ENCODE measurements at regions not wholly inside any gene's neighbourhood (a gene's known extent, or its start where the extent isn't known, plus 50 kb on each side); places are given as distances from the start of the nearest gene placed in this dataset.

GRCh38 chr12:107478881-107479280 lies 206.7 kb upstream of the PWP1 start:
- H3K79me2 ChIP-seq (ENCODE audit: insufficient read depth, low read depth, low read length): no peaks in the 10 kb centered on the region
- TF ChIP-seq EZH2phosphoT487 (IDR thresholded peaks at IDR 0.05; ENCODE audit: borderline replicate concordance, low read depth, low read length): no peak
- TF ChIP-seq, protein P1, sequence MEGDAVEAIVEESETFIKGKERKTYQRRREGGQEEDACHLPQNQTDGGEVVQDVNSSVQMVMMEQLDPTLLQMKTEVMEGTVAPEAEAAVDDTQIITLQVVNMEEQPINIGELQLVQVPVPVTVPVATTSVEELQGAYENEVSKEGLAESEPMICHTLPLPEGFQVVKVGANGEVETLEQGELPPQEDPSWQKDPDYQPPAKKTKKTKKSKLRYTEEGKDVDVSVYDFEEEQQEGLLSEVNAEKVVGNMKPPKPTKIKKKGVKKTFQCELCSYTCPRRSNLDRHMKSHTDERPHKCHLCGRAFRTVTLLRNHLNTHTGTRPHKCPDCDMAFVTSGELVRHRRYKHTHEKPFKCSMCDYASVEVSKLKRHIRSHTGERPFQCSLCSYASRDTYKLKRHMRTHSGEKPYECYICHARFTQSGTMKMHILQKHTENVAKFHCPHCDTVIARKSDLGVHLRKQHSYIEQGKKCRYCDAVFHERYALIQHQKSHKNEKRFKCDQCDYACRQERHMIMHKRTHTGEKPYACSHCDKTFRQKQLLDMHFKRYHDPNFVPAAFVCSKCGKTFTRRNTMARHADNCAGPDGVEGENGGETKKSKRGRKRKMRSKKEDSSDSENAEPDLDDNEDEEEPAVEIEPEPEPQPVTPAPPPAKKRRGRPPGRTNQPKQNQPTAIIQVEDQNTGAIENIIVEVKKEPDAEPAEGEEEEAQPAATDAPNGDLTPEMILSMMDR (conservative IDR thresholded peaks at IDR 0.05; ENCODE audit: low read length): no peak

DNA sequence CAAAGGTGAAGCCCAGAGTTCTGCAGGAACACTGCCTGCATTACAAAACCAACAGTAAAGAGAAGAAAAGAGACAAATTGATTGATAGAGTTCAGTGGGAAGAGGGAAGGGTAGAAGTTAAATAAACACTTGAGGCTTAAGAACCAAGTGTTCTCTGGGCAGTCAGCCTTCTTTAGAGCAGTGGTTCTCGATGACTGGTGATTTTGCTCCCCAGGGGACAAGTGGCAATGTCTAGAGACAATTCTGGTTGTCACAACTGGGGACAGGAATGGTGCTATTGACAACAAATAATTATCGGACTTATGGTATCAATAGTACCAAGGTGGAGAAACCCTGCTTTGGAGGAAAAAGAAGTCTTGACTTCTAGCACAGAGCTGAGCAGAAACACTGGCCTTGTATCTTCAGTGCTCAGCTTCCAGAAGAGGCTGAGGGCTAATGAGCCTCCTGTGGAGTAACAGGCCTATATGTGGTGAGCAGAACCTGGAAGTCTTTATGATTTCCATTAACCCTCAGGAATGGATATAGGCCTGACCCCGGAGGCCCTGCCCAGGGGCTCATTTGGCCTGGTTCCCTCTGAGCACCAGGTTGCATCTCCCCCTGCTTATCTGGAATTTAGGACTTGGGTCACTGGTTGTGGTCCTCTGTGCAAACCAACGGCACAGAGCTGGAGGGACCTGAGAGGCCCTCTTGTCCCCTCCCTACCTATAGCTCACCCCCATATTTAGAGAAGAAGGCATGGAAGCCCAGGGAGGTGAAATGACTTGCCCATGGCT lies 204.6 kb upstream of the PWP1 start:
- no peak for TF ChIP-seq EZH2phosphoT487 (IDR thresholded peaks at IDR 0.05; ENCODE audit: borderline replicate concordance, low read depth, low read length)
- TF ChIP-seq, protein P1 (conservative IDR thresholded peaks at IDR 0.05; ENCODE audit: low read length): no peak
- CTCF ChIA-PET (ENCODE audit: unreplicated experiment): no interaction called here
- no peaks in the 10 kb centered on the region for H3K9me2 ChIP-seq (ENCODE audit: insufficient read depth, low read length)
- H3K27ac ChIP-seq (ENCODE audit: low read depth, low read length, poor library complexity, severe bottlenecking): no peak overlapping the region
- DNase-seq (ENCODE audit: low spot score): no peak
- intact Hi-C loops (cut with micrococcal nuclease; ENCODE audit: unreplicated experiment): no loop called here
- no peak overlapping the region for H3K4me2 ChIP-seq (ENCODE audit: low read length)
- no peak overlapping the region for H2AFZ ChIP-seq (ENCODE audit: low read length)
- H3K4me3 ChIP-seq (ENCODE audit: low read depth, low read length, poor library complexity, severe bottlenecking): no peak overlapping the region
- POLR2A ChIA-PET: no interaction called here
- H3K79me2 ChIP-seq (ENCODE audit: insufficient read depth, low read depth, low read length): no peaks in the 10 kb centered on the region
- H3K4me1 ChIP-seq (ENCODE audit: insufficient read depth, low read length, poor library complexity, severe bottlenecking): peaks cover 10% of the 10 kb centered on the region
- H3K36me3 ChIP-seq (ENCODE audit: insufficient read depth, low read length): no peaks in the 10 kb centered on the region
- no TSS peak for BruUV-seq (replicated peaks)
- H3K9me3 ChIP-seq (ENCODE audit: low read length): no peaks in the 10 kb centered on the region
- no peaks in the 10 kb centered on the region for H4K20me1 ChIP-seq (ENCODE audit: insufficient read depth, low read length)

More at GRCh38 chr12:107478881-107479280, 206.7 kb upstream of the PWP1 start:
- Histone ChIP-seq H3K4me3 (ENCODE audit: low read depth, low read length, poor library complexity, severe bottlenecking) (no peak overlapping the region), H3K4me1 (ENCODE audit: insufficient read depth, low read length, poor library complexity, severe bottlenecking) (peaks cover 31% of the 10 kb centered on the region), H3K9me3 (ENCODE audit: low read length) (no peaks in the 10 kb centered on the region), H2AFZ (ENCODE audit: low read length) (no peak overlapping the region), H4K20me1 (ENCODE audit: insufficient read depth, low read length) (no peaks in the 10 kb centered on the region), H3K4me2 (ENCODE audit: low read length) (no peak overlapping the region), H3K27ac (ENCODE audit: low read depth, low read length, poor library complexity, severe bottlenecking) (no peak overlapping the region), H3K9me2 (ENCODE audit: insufficient read depth, low read length) (no peaks in the 10 kb centered on the region), H3K36me3 (ENCODE audit: insufficient read depth, low read length) (no peaks in the 10 kb centered on the region)
- POLR2A ChIA-PET: interaction anchor here (0.9 kb wide), 1 partner anchor 14 kb away, joined by 7 read pairs; no protein-coding TSS in a partner anchor
- intact Hi-C loops (cut with micrococcal nuclease; ENCODE audit: unreplicated experiment): no loop called here
- CTCF ChIA-PET (ENCODE audit: unreplicated experiment): no interaction called here
- no peak for DNase-seq (ENCODE audit: low spot score)
- BruUV-seq (replicated peaks): no TSS peak

GRCh38 chr12:107484230-107484629 lies 201.4 kb upstream of the PWP1 start:
- H3K9me2 ChIP-seq (ENCODE audit: insufficient read depth, low read length): no peaks in the 10 kb centered on the region
- intact Hi-C loops (cut with micrococcal nuclease; ENCODE audit: unreplicated experiment): no loop called here
- H3K79me2 ChIP-seq (ENCODE audit: insufficient read depth, low read depth, low read length): no peaks in the 10 kb centered on the region
- no peak overlapping the region for H2AFZ ChIP-seq (ENCODE audit: low read length)
- ChIA-PET CTCF (ENCODE audit: unreplicated experiment) (no interaction called here), POLR2A (no interaction called here)
- no peaks in the 10 kb centered on the region for H3K9me3 ChIP-seq (ENCODE audit: low read length)
- no peaks in the 10 kb centered on the region for H4K20me1 ChIP-seq (ENCODE audit: insufficient read depth, low read length)
- H3K36me3 ChIP-seq (ENCODE audit: insufficient read depth, low read length): no peaks in the 10 kb centered on the region
- no peak for DNase-seq (ENCODE audit: low spot score)
- H3K4me1 ChIP-seq (ENCODE audit: insufficient read depth, low read length, poor library complexity, severe bottlenecking): peaks cover 30% of the 10 kb centered on the region
- H3K27ac ChIP-seq (ENCODE audit: low read depth, low read length, poor library complexity, severe bottlenecking): no peak overlapping the region
- BruUV-seq (replicated peaks): no TSS peak
- TF ChIP-seq, protein P1 (conservative IDR thresholded peaks at IDR 0.05; ENCODE audit: low read length): no peak
- TF ChIP-seq EZH2phosphoT487 (IDR thresholded peaks at IDR 0.05; ENCODE audit: borderline replicate concordance, low read depth, low read length): no peak
- no peak overlapping the region for H3K4me2 ChIP-seq (ENCODE audit: low read length)
- no peak overlapping the region for H3K4me3 ChIP-seq (ENCODE audit: low read depth, low read length, poor library complexity, severe bottlenecking)
